NCI-H1694 (cell line): ENCODE measurements at regions not wholly inside any gene's neighbourhood (a gene's known extent, or its start where the extent isn't known, plus 50 kb on each side); places are given as distances from the start of the nearest gene placed in this dataset.
"Not testable (repeated sequence)": the region's sequence is repeated elsewhere in the genome, so short reads cannot be mapped to it uniquely, and the experiment has no call there.

ENCODE experiments used
- DNase-seq: peaks from one replicate; lab custom pipeline; 2025; lab: John Stamatoyannopoulos, UW

- no peak for DNase-seq
Observed at GRCh38 chr6:165008971-165009370, 300.4 kb downstream of the C6orf118 start.

- no peak for DNase-seq
Observed at GRCh38 chr6:165002866-165003265, 306.5 kb downstream of the C6orf118 start.

GRCh38 chr6:165002358-165002757, 307.0 kb downstream of the C6orf118 start:
- DNase-seq: no peak

GRCh38 chr6:165001502-165002157, 307.8 kb downstream of the C6orf118 start:
- no peak for DNase-seq

- DNase-seq: no peak
Observed at GRCh38 chr6:164998297-164998696, 311.1 kb downstream of the C6orf118 start.

GRCh38 chr6:164996838-164997237, 312.6 kb downstream of the C6orf118 start:
- DNase-seq: no peak

- no peak for DNase-seq
Observed at GRCh38 chr6:164991573-164991972, 317.8 kb downstream of the C6orf118 start.

GRCh38 chr6:164990901-164991300, 318.5 kb downstream of the C6orf118 start:
- DNase-seq: no peak

GRCh38 chr6:164982389-164982788, 327.0 kb downstream of the C6orf118 start:
- DNase-seq: no peak

- DNase-seq: no peak
Observed at GRCh38 chr6:164967102-164967501, 342.3 kb downstream of the C6orf118 start.

- no peak for DNase-seq
Observed at GRCh38 chr6:164962805-164963204, 346.6 kb downstream of the C6orf118 start.

GRCh38 chr6:164947164-164947563, 362.2 kb downstream of the C6orf118 start:
- DNase-seq: no peak

GRCh38 chr6:164942271-164942670, 367.1 kb downstream of the C6orf118 start:
- no peak for DNase-seq

GRCh38 chr6:164933238-164933794, 376.1 kb downstream of the C6orf118 start:
- DNase-seq: not testable (repeated sequence)

GRCh38 chr6:164929408-164929977, 379.9 kb downstream of the C6orf118 start:
- DNase-seq: no peak

- no peak for DNase-seq
Observed at GRCh38 chr6:164928728-164929407, 380.5 kb downstream of the C6orf118 start.

- DNase-seq: no peak
Observed at GRCh38 chr6:164928057-164928727, 381.2 kb downstream of the C6orf118 start.

GRCh38 chr6:164927288-164928056, 381.9 kb downstream of the C6orf118 start:
- DNase-seq: peak; percentile 2

GRCh38 chr6:164926686-164927085, 382.7 kb downstream of the C6orf118 start:
- no peak for DNase-seq

- DNase-seq: no peak
Observed at GRCh38 chr6:164925681-164926530, 383.5 kb downstream of the C6orf118 start.

- DNase-seq: no peak
Observed at GRCh38 chr6:164924674-164925073, 384.7 kb downstream of the C6orf118 start.
